HG02571 (cell line): ENCODE measurements at regions not wholly inside any gene's neighbourhood (a gene's known extent, or its start where the extent isn't known, plus 50 kb on each side); places are given as distances from the start of the nearest gene placed in this dataset.

Experiments
- ATAC-seq: cut with Tn5 transposase; IDR thresholded peaks from one replicate; pipeline ENCODE4 v1.9.1; 2021; ENCODE audit warnings: mild to moderate bottlenecking, moderate library complexity; ENCODE audit not compliant: unreplicated experiment

- no peak for ATAC-seq
These were observed 51.2 kb upstream of the NFASC start for GRCh38 chr1:204819495-204819894.
